GM18505 (cell line): ENCODE measurements at regions not wholly inside any gene's neighbourhood (a gene's known extent, or its start where the extent isn't known, plus 50 kb on each side); places are given as distances from the start of the nearest gene placed in this dataset.
"Not testable (repeated sequence)": the region's sequence is repeated elsewhere in the genome, so short reads cannot be mapped to it uniquely, and the experiment has no call there.

Experiments
- ATAC-seq: cut with Tn5 transposase; IDR thresholded peaks from one replicate; pipeline ENCODE4 v1.9.1; 2021; ENCODE audit not compliant: unreplicated experiment
- POLR2A ChIP-seq: IDR thresholded peaks from 4 replicates; pipeline ENCODE4 v1.6.1; 2011; ENCODE audit warnings: borderline replicate concordance; ENCODE audit not compliant: insufficient read depth, insufficient read length; ENCODE audit errors: extremely low read depth

DNA sequence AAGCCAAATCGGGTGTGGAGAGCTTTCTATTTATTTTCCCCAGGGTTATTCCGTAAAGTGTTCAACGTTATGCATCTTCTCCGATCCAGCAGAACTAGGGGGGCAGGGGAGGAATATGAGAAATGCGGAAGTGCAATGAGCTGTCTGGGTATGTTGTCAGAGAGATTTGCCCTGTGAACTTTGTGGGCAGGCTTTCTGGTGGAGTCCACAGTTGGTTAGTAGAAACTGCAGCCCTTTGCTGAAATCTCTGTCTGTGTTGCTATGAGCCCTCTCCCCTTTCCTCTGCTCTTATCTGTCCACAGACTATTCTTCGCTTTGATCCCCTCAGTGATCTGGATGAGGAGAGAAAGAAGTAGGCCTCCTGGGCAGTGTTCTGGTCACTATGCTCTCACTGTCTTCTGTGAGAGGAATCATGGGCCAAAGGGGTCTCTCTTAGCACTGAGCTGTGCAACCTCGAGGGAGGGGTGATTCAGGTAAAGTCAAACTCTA, 158.9 kb upstream of the FUT9 start:
- TF ChIP-seq POLR2A: no peak

DNA sequence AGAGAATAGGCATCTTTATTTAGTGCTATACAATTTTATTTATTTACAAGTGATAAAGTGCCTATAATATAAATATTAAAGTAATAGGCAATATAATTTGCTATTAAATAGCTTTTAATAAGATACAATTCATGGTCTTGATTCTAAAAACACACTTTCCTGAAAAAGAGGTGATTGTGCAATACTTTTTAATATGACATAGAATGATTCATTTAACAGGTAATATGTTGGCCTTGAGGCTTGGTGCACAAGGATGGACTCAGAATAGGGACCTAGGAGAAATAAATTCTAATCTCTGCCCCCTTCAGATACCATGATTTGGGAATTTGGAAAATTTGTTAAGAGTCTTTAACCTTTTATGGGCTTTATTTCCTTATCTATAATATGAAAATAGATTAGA, 149.9 kb upstream of the FUT9 start:
- no peak for TF ChIP-seq POLR2A
- ATAC-seq: no peak

More for the DNA sequence above, 158.9 kb upstream of the FUT9 start:
- ATAC-seq: no peak

DNA sequence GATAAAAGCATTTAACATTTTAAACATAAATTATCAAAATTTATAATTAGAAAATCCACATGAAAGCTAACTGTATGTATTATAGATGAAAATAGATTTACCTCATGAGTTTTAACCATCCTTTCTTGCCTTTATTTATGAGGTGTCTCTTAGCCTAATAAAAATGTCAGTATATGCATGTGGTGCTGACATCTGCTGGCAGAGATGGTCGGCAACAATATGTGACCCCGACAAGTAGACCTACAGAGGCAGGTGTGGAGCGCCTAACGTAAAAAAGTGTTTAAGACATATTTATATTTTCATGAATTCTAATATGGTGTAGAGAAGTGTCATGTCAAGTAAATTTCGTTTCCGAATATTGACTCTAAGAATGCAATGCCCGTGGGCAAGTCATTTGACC, 149.0 kb upstream of the FUT9 start:
- no peak for ATAC-seq

DNA sequence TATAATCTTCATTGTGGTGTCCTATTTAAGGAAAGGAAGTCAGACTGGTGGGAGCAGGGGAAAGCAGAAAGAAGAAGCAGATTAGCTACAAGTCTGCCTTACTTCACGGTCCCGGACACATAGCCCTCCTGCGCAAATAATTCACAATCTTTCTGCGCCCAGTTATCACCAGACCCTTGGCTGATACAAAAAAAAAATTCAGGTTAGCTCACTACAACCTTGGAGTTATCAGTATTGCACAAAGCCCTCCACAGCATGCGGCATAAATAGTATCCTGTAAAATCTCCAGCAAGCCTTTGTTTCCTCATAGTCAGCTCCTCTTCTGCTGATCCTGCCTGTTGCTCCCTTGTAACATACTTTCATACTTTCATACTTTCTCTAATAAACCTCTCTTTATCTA, 148.6 kb upstream of the FUT9 start:
- no peak for ATAC-seq
- TF ChIP-seq POLR2A: no peak

More for the DNA sequence above, 149.0 kb upstream of the FUT9 start:
- no peak for TF ChIP-seq POLR2A

DNA sequence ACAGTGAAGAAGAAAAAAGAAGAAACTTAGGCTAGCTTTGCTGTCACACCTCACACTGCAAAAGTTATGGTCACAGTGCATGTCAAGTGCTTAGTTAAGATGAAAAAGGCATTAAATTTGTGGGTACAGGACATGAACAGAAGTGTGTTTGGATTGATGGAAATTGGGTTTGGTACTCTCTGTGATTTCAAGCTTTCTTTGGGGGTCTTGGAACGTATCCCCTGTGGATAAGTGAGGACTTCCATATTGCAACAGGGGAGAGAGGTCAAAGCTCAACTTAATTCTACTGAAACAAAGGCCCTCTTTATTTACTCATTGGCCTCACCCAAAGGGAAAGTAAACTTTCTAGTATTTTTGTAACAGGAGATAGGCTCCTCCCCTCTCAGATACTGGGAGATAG, 138.3 kb upstream of the FUT9 start:
- no peak for TF ChIP-seq POLR2A
- ATAC-seq: no peak

DNA sequence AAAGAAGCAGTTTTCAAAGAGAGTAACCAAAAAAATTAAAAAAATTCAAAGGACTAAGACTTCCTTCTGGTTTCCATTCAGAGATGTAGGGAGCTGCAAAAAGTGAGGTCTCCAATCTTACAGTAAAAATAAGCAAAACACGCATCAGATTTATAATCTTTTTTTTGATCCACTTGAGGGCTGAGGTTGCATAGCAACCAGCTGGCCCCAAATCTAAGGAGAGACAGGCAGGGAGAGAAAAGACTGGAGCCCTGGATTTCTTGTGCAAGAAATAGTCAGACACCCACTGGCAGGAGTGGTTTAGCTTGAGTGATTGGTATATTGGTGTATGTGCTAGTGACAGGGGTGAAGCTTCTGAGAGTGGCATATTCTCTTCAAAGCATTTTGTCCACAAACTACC, 135.9 kb upstream of the FUT9 start:
- TF ChIP-seq POLR2A: no peak
- ATAC-seq: no peak

DNA sequence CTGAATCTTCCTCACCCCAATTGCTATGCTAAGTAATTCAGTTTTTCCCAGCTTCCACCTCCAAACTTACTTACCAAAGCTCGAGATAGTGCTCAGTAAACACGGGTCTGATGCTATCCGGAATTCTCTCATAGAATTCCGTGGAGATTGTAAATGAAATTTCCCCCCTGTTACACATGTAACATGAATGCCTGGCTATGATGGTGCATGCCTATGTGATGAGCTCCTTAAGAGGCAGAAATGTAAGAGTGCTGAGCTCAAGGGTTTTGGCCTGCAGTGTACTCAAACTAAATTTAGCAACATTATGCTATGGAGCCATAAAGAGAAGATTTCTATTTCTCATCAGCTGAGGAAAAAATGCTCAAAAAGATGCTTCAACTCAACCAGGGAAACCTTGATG, 133.4 kb upstream of the FUT9 start:
- ATAC-seq: no peak
- no peak for TF ChIP-seq POLR2A

DNA sequence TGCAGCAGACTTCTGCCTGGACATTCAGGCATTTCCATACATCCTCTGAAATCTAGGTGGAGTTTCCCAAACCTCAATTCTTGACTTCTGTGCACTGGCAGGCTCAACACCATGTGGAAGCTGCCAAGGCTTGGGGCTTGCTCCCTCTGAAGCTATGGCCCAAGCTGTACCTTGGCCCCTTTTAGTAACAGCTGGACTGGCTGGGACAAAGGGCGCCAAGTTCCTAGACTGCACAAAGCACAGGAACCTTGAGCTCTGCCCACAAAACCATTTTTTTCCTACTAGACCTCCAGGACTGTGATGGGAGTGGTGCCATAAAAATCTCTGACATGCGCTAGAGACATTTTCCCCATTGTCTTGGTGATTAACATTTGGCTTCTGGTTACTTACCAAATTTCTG, 127.1 kb upstream of the FUT9 start:
- not testable (repeated sequence) for ATAC-seq

DNA sequence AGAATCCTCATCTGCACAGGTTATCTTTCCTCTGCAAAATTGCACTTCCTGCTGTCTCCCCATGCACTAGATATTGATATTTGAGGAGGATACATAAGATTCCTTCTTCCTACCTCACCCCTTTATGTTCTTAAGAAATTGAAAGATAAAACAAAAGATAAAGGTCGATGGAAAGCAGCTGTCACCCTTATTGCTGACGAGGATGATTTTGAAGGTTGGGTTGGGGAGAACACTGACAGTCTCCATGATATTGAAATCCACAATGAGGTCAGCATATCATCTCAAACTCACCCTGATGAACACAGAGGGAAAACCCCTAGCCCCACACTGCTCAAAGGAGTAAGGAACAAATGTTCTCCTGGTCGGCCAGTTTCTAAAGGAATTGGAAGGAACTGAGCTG, 110.6 kb upstream of the FUT9 start:
- ATAC-seq: no peak
- no peak for TF ChIP-seq POLR2A

DNA sequence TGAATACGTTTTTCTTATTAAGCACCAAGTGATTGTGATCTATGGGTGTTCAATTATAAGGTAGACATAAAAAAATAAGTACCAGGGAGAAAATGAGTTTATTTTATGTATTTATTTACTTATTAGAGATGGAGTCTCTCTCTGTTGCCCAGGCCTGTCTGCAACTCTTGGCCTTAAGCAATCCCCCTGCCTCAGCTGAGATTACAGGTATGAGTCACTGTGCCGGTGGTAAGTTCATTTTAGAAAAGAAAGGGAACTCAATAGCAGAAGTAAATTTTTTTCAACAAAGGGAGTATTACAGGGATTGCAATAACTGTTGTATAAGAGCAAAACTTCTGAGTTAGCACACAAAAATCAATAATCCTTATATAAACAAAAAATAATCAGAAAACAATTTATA, 98.7 kb upstream of the FUT9 start:
- ATAC-seq: no peak
- no peak for TF ChIP-seq POLR2A

DNA sequence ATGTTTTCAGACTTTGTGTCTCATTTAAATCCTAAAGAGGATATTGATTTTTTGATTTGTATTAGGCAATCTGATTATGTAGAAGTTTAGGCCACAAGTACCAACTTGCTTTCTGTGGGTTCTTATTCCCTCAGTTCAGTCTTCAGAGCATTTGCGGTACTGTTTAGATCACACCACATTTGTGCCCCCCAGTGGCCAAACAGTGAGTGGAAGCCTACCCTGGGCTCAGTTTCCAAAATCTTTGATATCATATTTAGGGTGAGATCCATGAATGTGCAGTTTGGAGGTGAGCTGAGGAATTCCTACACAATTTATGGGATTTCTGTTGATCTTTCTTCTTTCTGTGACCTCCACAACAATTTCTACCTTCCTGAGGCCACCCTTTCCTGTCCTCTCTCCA, 92.3 kb upstream of the FUT9 start:
- TF ChIP-seq POLR2A: no peak
- ATAC-seq: no peak

DNA sequence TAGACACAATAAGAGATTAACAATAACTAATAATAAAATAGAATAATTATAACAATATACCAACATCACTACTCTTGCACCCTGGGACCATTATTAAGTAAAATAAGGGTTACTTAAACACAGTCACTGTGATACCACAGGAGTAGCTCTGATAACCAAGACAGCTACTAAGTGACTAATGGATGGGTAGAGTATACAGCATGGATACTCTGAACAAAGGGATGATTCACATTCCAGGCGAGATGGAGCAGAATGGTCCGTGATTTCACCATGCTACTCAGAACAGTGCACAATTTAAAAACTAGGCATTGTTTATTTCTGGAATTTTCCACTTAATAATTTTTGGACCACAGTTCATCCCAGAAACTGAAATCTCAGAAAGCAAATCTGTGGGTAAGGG, 80.0 kb upstream of the FUT9 start:
- ATAC-seq: no peak
- TF ChIP-seq POLR2A: no peak

DNA sequence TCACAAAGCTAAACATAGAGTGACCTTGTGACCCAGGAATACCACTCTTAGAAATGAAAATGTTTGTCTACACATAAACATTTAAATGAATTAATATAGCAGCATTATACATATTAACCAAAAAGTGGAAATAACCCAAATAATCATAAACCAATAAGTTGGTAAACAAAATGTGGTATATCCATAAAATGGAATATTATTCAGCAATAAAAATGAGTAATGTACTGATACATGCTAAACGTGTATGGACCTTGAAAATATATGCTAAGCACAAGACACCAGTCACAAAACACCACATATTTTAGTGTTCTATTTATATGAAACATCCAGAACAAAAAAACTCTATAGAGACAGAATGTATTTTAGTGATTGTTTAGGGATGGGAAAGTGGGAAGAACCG, 68.9 kb upstream of the FUT9 start:
- no peak for TF ChIP-seq POLR2A
- no peak for ATAC-seq

DNA sequence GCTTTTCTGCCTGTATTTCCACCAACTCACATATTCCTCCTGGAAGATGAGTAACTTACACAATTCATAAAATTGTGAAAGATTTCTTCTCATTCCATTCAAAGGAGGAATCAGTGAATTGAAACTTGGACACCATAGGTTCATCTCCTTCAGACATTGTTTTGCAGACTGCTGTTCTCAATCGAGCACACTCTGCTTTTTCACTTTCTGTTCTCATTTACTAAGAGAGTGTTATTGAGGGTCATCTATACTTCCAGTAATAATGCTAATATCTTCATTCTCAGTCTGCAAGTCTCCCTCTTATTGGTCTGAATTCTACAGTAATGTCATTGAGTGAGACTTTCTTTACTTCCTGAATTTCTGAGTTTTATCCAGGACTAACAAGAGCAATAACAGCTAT, 67.5 kb upstream of the FUT9 start:
- no peak for TF ChIP-seq POLR2A
- ATAC-seq: no peak

DNA sequence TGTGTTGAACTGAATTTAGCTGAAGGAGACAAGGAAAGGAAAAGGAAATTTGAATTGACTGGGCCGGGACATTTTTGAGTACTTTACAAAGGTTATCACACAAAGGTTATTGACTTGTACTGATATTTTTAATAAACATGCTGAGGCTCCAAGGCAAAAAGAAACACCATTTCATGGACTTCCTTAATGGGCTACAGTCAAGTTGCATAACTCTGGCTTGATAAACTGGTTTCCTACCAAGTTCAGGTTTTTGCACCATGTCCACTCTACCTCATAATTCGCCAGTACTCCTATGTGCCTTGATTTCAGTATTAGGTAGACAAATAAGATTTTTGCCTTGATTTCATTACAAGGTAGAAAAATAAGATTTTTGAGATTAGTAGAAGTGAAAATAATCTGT, 65.8 kb upstream of the FUT9 start:
- ATAC-seq: no peak
- no peak for TF ChIP-seq POLR2A
